AG04450 (cell line): ENCODE measurements at regions not wholly inside any gene's neighbourhood (a gene's known extent, or its start where the extent isn't known, plus 50 kb on each side); places are given as distances from the start of the nearest gene placed in this dataset.
"Not testable (repeated sequence)": the region's sequence is repeated elsewhere in the genome, so short reads cannot be mapped to it uniquely, and the experiment has no call there.

ENCODE experiments used
- CTCF ChIA-PET: fragments of 300-600, 350-600 bp; formaldehyde crosslinking; extraction: SDS; loops from one replicate; lab custom pipeline; 2022; ENCODE audit warnings: antibody characterized with exemption, inconsistent platforms; lab: Charles Lee
- POLR2A ChIA-PET: fragments of 350-600 bp; formaldehyde crosslinking; extraction: SDS; loops from one replicate; lab custom pipeline; 2021; ENCODE audit warnings: antibody characterized with exemption, inconsistent platforms; lab: Yijun Ruan, JAX
- DNase-seq: peaks from one replicate; pipeline ENCODE4 v3.0.0-alpha.2; 2011; ENCODE audit warnings: low read depth, low spot score
- H3K27ac ChIP-seq: one replicate; pipeline ENCODE4 v1.5.1; 2012; ENCODE audit warnings: low read depth, low read length, control low read depth
- H3K27me3 ChIP-seq: one replicate; pipeline ENCODE4 v1.6.0; 2012; ENCODE audit warnings: low read length; ENCODE audit not compliant: control insufficient read depth, insufficient read depth
- H3K4me3 ChIP-seq: 2 replicates; pipeline ENCODE4 v1.5.1; 2011; ENCODE audit warnings: mild to moderate bottlenecking, low read depth, low read length, control low read depth
- H3K9me3 ChIP-seq: 2 replicates; pipeline ENCODE4 v1.5.1; 2012; ENCODE audit warnings: low read length; ENCODE audit not compliant: control insufficient read depth, insufficient read depth
- CTCF ChIP-seq: IDR thresholded peaks from 2 replicates; pipeline ENCODE4 v1.5.1; 2011; ENCODE audit warnings: low read depth, low read length, control low read depth, inconsistent platforms

- no peak overlapping the region for H3K27ac ChIP-seq
- H3K27me3 ChIP-seq: no peaks in the 10 kb centered on the region
- H3K9me3 ChIP-seq: no peaks in the 10 kb centered on the region
- no peak overlapping the region for H3K4me3 ChIP-seq
- DNase-seq: no peak
- TF ChIP-seq CTCF: no peak
- ChIA-PET POLR2A (no interaction called here), CTCF (no interaction called here)
Measured at GRCh38 chr2:12469141-12469561, 247.6 kb upstream of the TRIB2 start.

GRCh38 chr2:12472265-12472664 is 244.5 kb upstream of the TRIB2 start:
- POLR2A ChIA-PET, H3K27me3 ChIP-seq: not testable (repeated sequence)

GRCh38 chr2:12478151-12479064 is 238.3 kb upstream of the TRIB2 start:
- no peak for DNase-seq
- CTCF ChIA-PET: no interaction called here
- POLR2A ChIA-PET: no interaction called here

More at GRCh38 chr2:12472265-12472664, 244.5 kb upstream of the TRIB2 start:
- not testable (repeated sequence) for H3K27ac ChIP-seq, H3K9me3 ChIP-seq, DNase-seq, H3K4me3 ChIP-seq
- CTCF ChIA-PET: interaction anchor here (0.7 to 1.8 kb wide), 2 partner anchors 243 to 693 kb away, joined by 4 to 6 read pairs; no protein-coding TSS in a partner anchor

GRCh38 chr2:12479065-12479601 is 237.6 kb upstream of the TRIB2 start:
- Histone ChIP-seq H3K27me3 (no peaks in the 10 kb centered on the region), H3K4me3 (no peak overlapping the region), H3K27ac (no peak overlapping the region), H3K9me3 (no peaks in the 10 kb centered on the region)
- ChIA-PET CTCF (no interaction called here), POLR2A (no interaction called here)
- DNase-seq: no peak
- TF ChIP-seq CTCF: no peak

More at GRCh38 chr2:12478151-12479064, 238.3 kb upstream of the TRIB2 start:
- H3K9me3 ChIP-seq: no peaks in the 10 kb centered on the region
- no peak overlapping the region for H3K27ac ChIP-seq
- no peak for TF ChIP-seq CTCF
- no peaks in the 10 kb centered on the region for H3K27me3 ChIP-seq
- H3K4me3 ChIP-seq: no peak overlapping the region

GRCh38 chr2:12484536-12485115 is 232.1 kb upstream of the TRIB2 start:
- Histone ChIP-seq H3K27me3 (no peaks in the 10 kb centered on the region), H3K27ac (no peak overlapping the region), H3K9me3 (no peaks in the 10 kb centered on the region), H3K4me3 (no peak overlapping the region)
- no peak for TF ChIP-seq CTCF
- ChIA-PET CTCF (interaction anchor here (1.1 to 1.2 kb wide), 2 partner anchors 13 to 232 kb away, joined by 3 read pairs; partner anchors contain the start of gene TRIB2), POLR2A (no interaction called here)
- no peak for DNase-seq
